ENCODE measurements at regions not wholly inside any gene's neighbourhood (a gene's known extent, or its start where the extent isn't known, plus 50 kb on each side); places are given as distances from the start of the nearest gene placed in this dataset.

DNA sequence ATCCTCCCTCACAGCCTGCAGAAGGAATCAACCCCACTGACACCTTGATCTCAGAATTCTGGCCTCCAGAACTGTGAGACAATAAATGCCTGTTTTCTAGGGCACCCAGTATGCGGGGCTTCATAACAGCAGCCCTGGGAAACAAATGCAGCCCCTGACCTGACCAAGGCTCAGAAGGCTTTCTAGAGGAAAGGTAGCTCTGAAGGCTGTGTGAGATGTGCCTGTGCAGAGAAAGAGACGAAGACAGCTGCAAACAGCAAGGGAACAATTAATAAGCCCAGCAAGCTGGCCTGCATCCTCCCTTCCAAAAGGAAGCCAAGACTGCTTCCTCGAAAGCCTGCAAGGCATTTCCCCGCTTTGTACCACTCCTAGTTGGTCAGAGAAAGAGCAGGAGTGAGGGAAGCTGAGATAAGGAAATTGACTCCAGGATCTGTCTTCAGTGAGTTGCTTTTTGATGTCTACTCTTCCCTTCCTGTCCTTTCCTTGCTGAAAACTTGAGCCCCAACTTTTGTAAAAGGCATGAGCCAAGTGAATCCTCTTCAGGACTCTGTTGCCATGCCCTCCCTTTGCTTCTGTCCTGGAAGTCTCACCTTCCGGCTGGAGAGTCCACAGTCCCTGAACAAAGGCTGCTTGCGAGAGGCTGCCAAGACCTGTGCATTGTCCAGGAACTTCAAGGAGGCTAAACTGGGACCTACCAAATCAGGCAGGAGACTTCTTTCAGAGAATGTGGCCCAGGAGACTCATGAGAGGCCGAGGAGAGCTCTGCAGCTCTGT is 71.2 kb upstream of the ARID5B start:
- intact Hi-C loops (cut with DNase I), result no loop called here
- Histone ChIP-seq H3K27ac (no peak overlapping the region), H3K4me1 (no peaks in the 10 kb centered on the region), H3K27me3 (ENCODE audit: insufficient read depth in 3 of 3, low read length in 2 of 3) (no peaks in the 10 kb centered on the region), H3K4me3 (no peak overlapping the region), H3K36me3 (ENCODE audit: insufficient read depth in 1 of 2, low read depth in 1 of 2) (no peaks in the 10 kb centered on the region), H3K9me3 (no peaks in the 10 kb centered on the region)
- DNase-seq (peak in 1 of 2 donors; percentile 40), ATAC-seq (no peak)
- TF ChIP-seq, protein P1, sequence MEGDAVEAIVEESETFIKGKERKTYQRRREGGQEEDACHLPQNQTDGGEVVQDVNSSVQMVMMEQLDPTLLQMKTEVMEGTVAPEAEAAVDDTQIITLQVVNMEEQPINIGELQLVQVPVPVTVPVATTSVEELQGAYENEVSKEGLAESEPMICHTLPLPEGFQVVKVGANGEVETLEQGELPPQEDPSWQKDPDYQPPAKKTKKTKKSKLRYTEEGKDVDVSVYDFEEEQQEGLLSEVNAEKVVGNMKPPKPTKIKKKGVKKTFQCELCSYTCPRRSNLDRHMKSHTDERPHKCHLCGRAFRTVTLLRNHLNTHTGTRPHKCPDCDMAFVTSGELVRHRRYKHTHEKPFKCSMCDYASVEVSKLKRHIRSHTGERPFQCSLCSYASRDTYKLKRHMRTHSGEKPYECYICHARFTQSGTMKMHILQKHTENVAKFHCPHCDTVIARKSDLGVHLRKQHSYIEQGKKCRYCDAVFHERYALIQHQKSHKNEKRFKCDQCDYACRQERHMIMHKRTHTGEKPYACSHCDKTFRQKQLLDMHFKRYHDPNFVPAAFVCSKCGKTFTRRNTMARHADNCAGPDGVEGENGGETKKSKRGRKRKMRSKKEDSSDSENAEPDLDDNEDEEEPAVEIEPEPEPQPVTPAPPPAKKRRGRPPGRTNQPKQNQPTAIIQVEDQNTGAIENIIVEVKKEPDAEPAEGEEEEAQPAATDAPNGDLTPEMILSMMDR (IDR thresholded peaks at IDR 0.05), result no peak
- WGBS, 3 donors, result 36 to 45% (median 37%) methylated on average over 7 of the region's 7 CpGs

DNA sequence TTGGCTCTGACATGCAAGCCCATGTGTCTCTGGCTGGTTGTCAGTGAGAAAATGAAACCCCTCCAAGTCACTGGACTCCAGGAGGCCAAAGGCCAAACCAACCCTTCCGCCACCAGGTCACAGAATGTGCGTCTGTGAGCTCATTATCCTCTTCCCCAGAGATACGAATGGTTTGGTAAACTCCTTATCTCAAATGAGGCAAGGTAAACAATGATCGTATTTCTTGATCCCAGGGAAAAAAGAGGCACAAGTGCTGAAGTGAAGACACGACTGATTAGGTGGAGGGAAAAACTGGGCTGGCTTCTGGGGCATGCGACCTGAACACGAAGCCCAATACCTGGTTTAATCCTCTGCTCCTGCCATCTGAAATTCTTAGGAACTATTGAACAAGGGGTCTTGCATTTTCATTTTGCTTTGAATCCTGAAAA is 70.6 kb upstream of the ARID5B start:
- intact Hi-C loops (cut with DNase I), result no loop called here
- TF ChIP-seq, protein P1 (IDR thresholded peaks at IDR 0.05), result no peak
- Histone ChIP-seq H3K27ac (no peak overlapping the region), H3K27me3 (ENCODE audit: insufficient read depth in 3 of 3, low read length in 2 of 3) (no peaks in the 10 kb centered on the region), H3K4me3 (no peak overlapping the region), H3K36me3 (ENCODE audit: insufficient read depth in 1 of 2, low read depth in 1 of 2) (no peaks in the 10 kb centered on the region), H3K4me1 (peaks cover 5% of the 10 kb centered on the region), H3K9me3 (no peaks in the 10 kb centered on the region)
- DNase-seq (no peak), ATAC-seq (no peak)
- WGBS, 3 donors, result 70 to 75% (median 71%) methylated on average over 7 of the region's 7 CpGs

DNA sequence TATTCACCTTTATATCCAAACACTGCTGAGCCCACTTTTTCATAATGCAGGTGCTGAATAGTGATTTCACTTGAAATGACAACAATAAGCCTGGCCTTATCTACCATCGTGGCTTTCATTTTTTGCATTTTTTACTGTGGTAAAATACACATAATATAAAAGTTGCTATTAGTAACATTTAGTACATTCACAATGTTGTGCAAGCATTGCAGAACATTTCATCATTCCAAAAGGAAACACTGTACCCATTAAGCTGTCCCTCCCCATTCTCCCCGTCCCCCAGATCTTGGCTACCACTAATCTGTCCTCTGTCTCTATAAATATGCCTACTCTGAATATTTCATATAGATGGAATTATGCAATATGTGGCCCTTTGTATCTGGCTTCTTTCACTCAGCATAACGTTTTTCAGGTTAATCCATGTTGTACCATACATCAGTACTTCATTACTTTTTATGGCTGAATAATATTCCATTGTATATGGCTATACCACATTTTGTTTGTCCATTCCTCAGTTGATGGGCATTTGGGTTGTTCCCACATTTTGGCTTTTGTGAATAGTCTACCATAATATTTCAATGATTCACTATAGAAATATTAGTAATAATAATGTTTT is 68.5 kb upstream of the ARID5B start:
- TF ChIP-seq, protein P1 (IDR thresholded peaks at IDR 0.05), result no peak
- Histone ChIP-seq H3K4me3 (no peak overlapping the region), H3K4me1 (peaks cover 27% of the 10 kb centered on the region), H3K9me3 (no peaks in the 10 kb centered on the region), H3K27me3 (ENCODE audit: insufficient read depth in 3 of 3, low read length in 2 of 3) (no peaks in the 10 kb centered on the region), H3K36me3 (ENCODE audit: insufficient read depth in 1 of 2, low read depth in 1 of 2) (no peaks in the 10 kb centered on the region), H3K27ac (no peak overlapping the region)
- intact Hi-C loops (cut with DNase I), result no loop called here
- DNase-seq (no peak), ATAC-seq (no peak)
- WGBS, 3 donors, result 79 to 91% (median 89%) methylated on average over 3 of the region's 3 CpGs

DNA sequence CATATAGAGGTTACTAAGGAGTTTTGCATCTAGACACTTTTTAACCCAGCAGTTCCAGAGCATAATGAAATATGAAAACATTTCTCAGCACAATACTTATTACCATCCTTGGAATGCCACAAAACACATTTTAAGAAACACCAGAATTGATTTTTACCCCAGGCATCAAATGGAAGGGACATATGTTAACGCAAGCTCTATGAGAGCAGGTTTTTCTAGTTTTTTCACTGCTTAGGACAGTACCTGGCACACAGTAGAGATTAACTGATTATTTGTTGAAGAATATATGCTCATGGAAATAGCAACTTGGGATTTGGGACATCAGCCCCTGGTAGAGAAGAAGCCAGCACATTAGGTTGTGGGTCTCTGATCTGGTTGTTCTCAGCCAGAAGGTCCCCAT is 67.0 kb upstream of the ARID5B start:
- Histone ChIP-seq H3K27me3 (ENCODE audit: insufficient read depth in 3 of 3, low read length in 2 of 3) (no peaks in the 10 kb centered on the region), H3K36me3 (ENCODE audit: insufficient read depth in 1 of 2, low read depth in 1 of 2) (no peaks in the 10 kb centered on the region), H3K4me1 (peaks cover 29% of the 10 kb centered on the region), H3K9me3 (no peaks in the 10 kb centered on the region), H3K4me3 (no peak overlapping the region), H3K27ac (no peak overlapping the region)
- intact Hi-C loops (cut with DNase I), result no loop called here
- ATAC-seq (no peak), DNase-seq (no peak)
- WGBS, 3 donors, result 94 to 100% (median 96%) methylated on average over 1 of the region's 1 CpG
- TF ChIP-seq, protein P1 (IDR thresholded peaks at IDR 0.05), result no peak
